Endothelial cell of umbilical vein (primary cell): ENCODE measurements at regions not wholly inside any gene's neighbourhood (a gene's known extent, or its start where the extent isn't known, plus 50 kb on each side); places are given as distances from the start of the nearest gene placed in this dataset.
"Not testable (repeated sequence)": the region's sequence is repeated elsewhere in the genome, so short reads cannot be mapped to it uniquely, and the experiment has no call there.

Source experiments
- BruUV-seq: library from RNA; stranded (reverse); fragments of 400-500 nt; replicated peaks from 2 replicates; lab custom pipeline; 2021; lab: Mats Ljungman, UMichigan
- CTCF ChIA-PET: fragments of 300-600, 350-600 bp; sonication (Branson Sonifier 250); formaldehyde crosslinking; loops from one replicate; lab custom pipeline; 2021; ENCODE audit warnings: antibody characterized with exemption, inconsistent platforms; lab: Charles Lee
- POLR2A ChIA-PET: fragments of 300-600, 350-600 bp; sonication (Branson Sonifier 250); formaldehyde crosslinking; loops from one replicate; lab custom pipeline; 2021; ENCODE audit warnings: antibody characterized with exemption, inconsistent platforms; lab: Charles Lee
- DNase-seq: peaks from one replicate; pipeline ENCODE4 v3.0.0-alpha.2; 2011; ENCODE audit warnings: low read depth, low spot score
- FAIRE-seq: peaks from 2 replicates; lab custom pipeline; 2011; peaks lifted over from hg19 to GRCh38; lab: Jason Lieb, UNC
- H2AFZ ChIP-seq: 2 replicates; pipeline ENCODE4 v1.6.0; 2012; ENCODE audit warnings: low read depth, low read length, control low read depth, inconsistent platforms
- H3K27ac ChIP-seq: 2 replicates; pipeline ENCODE4 v1.5.1; 2011; ENCODE audit warnings: low read depth, mild to moderate bottlenecking, control low read depth, low read length, moderate library complexity; ENCODE audit not compliant: insufficient read depth
- H3K27me3 ChIP-seq, 2 experiments: 2 replicates each; pipeline versions ENCODE4 v1.6.0 to v1.6.1; 2011; ENCODE audit warnings: low read length in 2 of 2, mixed read lengths in 1 of 2; ENCODE audit not compliant: control insufficient read depth in 2 of 2, insufficient read depth in 2 of 2
- H3K36me3 ChIP-seq, 2 experiments: 2 replicates in 1 of 2; 3 replicates in 1 of 2; pipeline ENCODE4 v1.5.1; 2011; ENCODE audit warnings: low read length in 2 of 2, mild to moderate bottlenecking in 1 of 2, moderate library complexity in 1 of 2; ENCODE audit not compliant: control insufficient read depth in 2 of 2, insufficient read depth in 2 of 2; ENCODE audit errors: extremely low read depth in 1 of 2
- H3K4me1 ChIP-seq: 3 replicates; pipeline ENCODE4 v1.5.1; 2011; ENCODE audit warnings: mild to moderate bottlenecking, low read length; ENCODE audit not compliant: control insufficient read depth, insufficient read depth; ENCODE audit errors: extremely low read depth
- H3K4me2 ChIP-seq: 2 replicates; pipeline ENCODE4 v1.6.1; 2011; ENCODE audit warnings: low read length, control low read depth, mixed read lengths; ENCODE audit not compliant: insufficient read depth
- H3K4me3 ChIP-seq, 3 experiments: fragments of 200-600 bp in 1 of 3; sonication (generic), shearing (Covaris generic) in 1 of 3; replicated peaks in 1 of 3; 2 replicates each; pipeline ENCODE4 v1.5.1; 2011 to 2016; ENCODE audit warnings: control low read depth in 3 of 3, low read length in 3 of 3, mild to moderate bottlenecking in 2 of 3, inconsistent platforms in 1 of 3, low read depth in 1 of 3, moderate library complexity in 1 of 3; ENCODE audit not compliant: insufficient read depth in 1 of 3
- H3K79me2 ChIP-seq: 2 replicates; pipeline ENCODE4 v1.6.0; 2012; ENCODE audit warnings: low read length, inconsistent platforms; ENCODE audit not compliant: control insufficient read depth, insufficient read depth
- H3K9ac ChIP-seq: replicated peaks from 2 replicates; pipeline ENCODE3; 2011; ENCODE audit warnings: low read length, control low read depth; ENCODE audit not compliant: insufficient read depth; ENCODE audit errors: extremely low read depth
- H3K9me1 ChIP-seq: replicated peaks from 3 replicates; pipeline ENCODE4 v1.6.0; 2011; ENCODE audit warnings: mild to moderate bottlenecking, low read length; ENCODE audit not compliant: control insufficient read depth, insufficient read depth; ENCODE audit errors: extremely low read depth
- H3K9me3 ChIP-seq: replicated peaks from 2 replicates; pipeline ENCODE4 v1.5.1; 2012; ENCODE audit warnings: low read length, inconsistent platforms; ENCODE audit not compliant: control insufficient read depth, insufficient read depth
- H4K20me1 ChIP-seq: replicated peaks from 2 replicates; pipeline ENCODE3; 2011; ENCODE audit warnings: mild to moderate bottlenecking, low read length; ENCODE audit not compliant: control insufficient read depth, insufficient read depth; ENCODE audit errors: extremely low read depth
- dilution Hi-C: fragments of 300-500 bp; cut with MboI; formaldehyde crosslinking; loops from one replicate; pipeline ENCODE4 v1.15.0; 2019; ENCODE audit warnings: low sequenced_read_pairs; ENCODE audit not compliant: extremely low pct_ligation_motif_present
- intact Hi-C: fragments of 100-400 bp; cut with micrococcal nuclease; formaldehyde crosslinking; loops from one replicate; pipeline ENCODE4 v1.10.0; 2022

- H4K20me1 ChIP-seq, CTCF ChIA-PET, H3K9ac ChIP-seq, H3K4me1 ChIP-seq, H3K27ac ChIP-seq, intact Hi-C loops, H3K9me1 ChIP-seq, H3K4me3 ChIP-seq, H3K27me3 ChIP-seq, H2AFZ ChIP-seq, H3K79me2 ChIP-seq, POLR2A ChIA-PET, H3K4me2 ChIP-seq, DNase-seq, H3K36me3 ChIP-seq, FAIRE-seq, dilution Hi-C loops, BruUV-seq, H3K9me3 ChIP-seq: not testable (repeated sequence)
Measured at GRCh38 chr1:187073035-187073560, 244.3 kb downstream of the PLA2G4A start.

GRCh38 chr1:187073634-187074245 is 245.0 kb downstream of the PLA2G4A start:
- dilution Hi-C loops, H3K4me3 ChIP-seq, intact Hi-C loops: not testable (repeated sequence)

More at GRCh38 chr1:187073634-187074245, 245.0 kb downstream of the PLA2G4A start:
- H2AFZ ChIP-seq, POLR2A ChIA-PET, H3K79me2 ChIP-seq, BruUV-seq, H3K4me2 ChIP-seq, H3K9me3 ChIP-seq, H3K27ac ChIP-seq, CTCF ChIA-PET, H3K4me1 ChIP-seq, H3K9ac ChIP-seq, DNase-seq, FAIRE-seq, H4K20me1 ChIP-seq, H3K27me3 ChIP-seq, H3K36me3 ChIP-seq, H3K9me1 ChIP-seq: not testable (repeated sequence)
